Vagina (tissue), 2 donors: ENCODE measurements at regions not wholly inside any gene's neighbourhood (a gene's known extent, or its start where the extent isn't known, plus 50 kb on each side); places are given as distances from the start of the nearest gene placed in this dataset.

Experiments used
- POLR2A ChIP-seq, 2 donors: fragments of 450-650 bp; IDR thresholded peaks; one replicate each; pipeline ENCODE4 v1.6.1; 2017; ENCODE audit warnings: antibody characterized with exemption in 2 of 2, mild to moderate bottlenecking in 2 of 2, moderate library complexity in 2 of 2
- POLR2AphosphoS5 ChIP-seq, 2 donors: sonication (generic); formaldehyde crosslinking; IDR thresholded peaks; one replicate each; pipeline ENCODE4 v1.9.0; 2017; ENCODE audit warnings: antibody characterized with exemption in 2 of 2, mild to moderate bottlenecking in 2 of 2, low read depth in 1 of 2; ENCODE audit not compliant: insufficient read depth in 1 of 2
- TF ChIP-seq, protein P1 (sequence below), 3 experiments: fragments of 450-650 bp in 2 of 3; fragments of 200-600 bp in 1 of 3; sonication (generic) in 1 of 3; IDR thresholded peaks; one replicate each; pipeline ENCODE4 v1.5.1; 2017 to 2019; ENCODE audit warnings: antibody characterized with exemption in 3 of 3, mild to moderate bottlenecking in 2 of 3, moderate library complexity in 2 of 3

DNA sequence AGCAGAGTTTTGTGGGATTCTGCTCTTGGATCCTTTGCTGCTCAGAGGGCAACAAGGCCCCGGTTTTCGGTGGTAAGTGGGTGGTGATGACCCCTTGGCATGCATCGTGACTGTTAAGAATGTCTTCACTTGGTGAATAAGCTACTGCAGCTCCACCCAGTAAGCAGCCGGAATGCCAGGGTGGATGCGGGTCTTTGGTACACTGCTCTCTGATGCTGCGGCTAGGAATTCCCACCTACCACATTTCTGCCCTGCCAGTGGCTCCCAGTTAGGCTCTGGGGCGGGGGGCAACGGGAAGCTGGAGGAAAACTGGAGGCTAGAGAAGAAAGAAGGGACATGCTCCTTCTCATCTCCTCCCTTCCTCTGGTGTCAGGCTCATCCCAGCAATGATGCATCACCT, 180.4 kb upstream of the GALNT2 start:
- TF ChIP-seq POLR2A (IDR thresholded peaks at IDR 0.05) = no peak
- TF ChIP-seq, protein P1, sequence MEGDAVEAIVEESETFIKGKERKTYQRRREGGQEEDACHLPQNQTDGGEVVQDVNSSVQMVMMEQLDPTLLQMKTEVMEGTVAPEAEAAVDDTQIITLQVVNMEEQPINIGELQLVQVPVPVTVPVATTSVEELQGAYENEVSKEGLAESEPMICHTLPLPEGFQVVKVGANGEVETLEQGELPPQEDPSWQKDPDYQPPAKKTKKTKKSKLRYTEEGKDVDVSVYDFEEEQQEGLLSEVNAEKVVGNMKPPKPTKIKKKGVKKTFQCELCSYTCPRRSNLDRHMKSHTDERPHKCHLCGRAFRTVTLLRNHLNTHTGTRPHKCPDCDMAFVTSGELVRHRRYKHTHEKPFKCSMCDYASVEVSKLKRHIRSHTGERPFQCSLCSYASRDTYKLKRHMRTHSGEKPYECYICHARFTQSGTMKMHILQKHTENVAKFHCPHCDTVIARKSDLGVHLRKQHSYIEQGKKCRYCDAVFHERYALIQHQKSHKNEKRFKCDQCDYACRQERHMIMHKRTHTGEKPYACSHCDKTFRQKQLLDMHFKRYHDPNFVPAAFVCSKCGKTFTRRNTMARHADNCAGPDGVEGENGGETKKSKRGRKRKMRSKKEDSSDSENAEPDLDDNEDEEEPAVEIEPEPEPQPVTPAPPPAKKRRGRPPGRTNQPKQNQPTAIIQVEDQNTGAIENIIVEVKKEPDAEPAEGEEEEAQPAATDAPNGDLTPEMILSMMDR (IDR thresholded peaks at IDR 0.05) = no peak
- no peak for TF ChIP-seq POLR2AphosphoS5 (IDR thresholded peaks at IDR 0.05; ENCODE audit: insufficient read depth in 1 of 2, low read depth in 1 of 2)
